ENCODE measurements at regions not wholly inside any gene's neighbourhood (a gene's known extent, or its start where the extent isn't known, plus 50 kb on each side); places are given as distances from the start of the nearest gene placed in this dataset.

DNA sequence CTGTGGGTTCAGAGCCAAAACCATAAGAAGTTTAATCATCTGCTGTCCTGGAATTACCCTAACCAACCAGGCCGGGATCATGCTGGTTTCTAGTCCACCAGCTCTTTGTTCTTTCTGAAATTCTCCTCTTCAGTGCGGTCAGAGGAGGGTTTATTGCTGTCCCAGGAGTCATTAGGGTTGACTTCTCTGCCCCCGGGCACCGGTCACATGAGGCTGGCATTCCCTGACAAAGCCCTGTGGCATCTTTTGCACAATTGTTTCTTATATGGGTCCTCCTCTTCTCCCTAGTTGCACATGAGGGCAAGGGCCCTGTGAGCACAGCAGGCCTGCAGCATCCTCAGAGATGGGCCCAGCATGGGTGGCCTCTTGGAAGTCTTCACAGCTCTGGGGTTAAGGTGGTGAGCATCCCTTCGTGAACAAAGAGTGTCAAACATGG lies 243.9 kb downstream of the IRF8 start:
- TF ChIP-seq, protein P1, sequence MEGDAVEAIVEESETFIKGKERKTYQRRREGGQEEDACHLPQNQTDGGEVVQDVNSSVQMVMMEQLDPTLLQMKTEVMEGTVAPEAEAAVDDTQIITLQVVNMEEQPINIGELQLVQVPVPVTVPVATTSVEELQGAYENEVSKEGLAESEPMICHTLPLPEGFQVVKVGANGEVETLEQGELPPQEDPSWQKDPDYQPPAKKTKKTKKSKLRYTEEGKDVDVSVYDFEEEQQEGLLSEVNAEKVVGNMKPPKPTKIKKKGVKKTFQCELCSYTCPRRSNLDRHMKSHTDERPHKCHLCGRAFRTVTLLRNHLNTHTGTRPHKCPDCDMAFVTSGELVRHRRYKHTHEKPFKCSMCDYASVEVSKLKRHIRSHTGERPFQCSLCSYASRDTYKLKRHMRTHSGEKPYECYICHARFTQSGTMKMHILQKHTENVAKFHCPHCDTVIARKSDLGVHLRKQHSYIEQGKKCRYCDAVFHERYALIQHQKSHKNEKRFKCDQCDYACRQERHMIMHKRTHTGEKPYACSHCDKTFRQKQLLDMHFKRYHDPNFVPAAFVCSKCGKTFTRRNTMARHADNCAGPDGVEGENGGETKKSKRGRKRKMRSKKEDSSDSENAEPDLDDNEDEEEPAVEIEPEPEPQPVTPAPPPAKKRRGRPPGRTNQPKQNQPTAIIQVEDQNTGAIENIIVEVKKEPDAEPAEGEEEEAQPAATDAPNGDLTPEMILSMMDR (IDR thresholded peaks at IDR 0.05) = no peak
- TF ChIP-seq POLR2A (IDR thresholded peaks at IDR 0.05) = no peak
